ENCODE measurements at regions not wholly inside any gene's neighbourhood (a gene's known extent, or its start where the extent isn't known, plus 50 kb on each side); places are given as distances from the start of the nearest gene placed in this dataset.

- DNase-seq (ENCODE audit: low read depth in 4 of 4, low spot score in 3 of 4) = no peak
Observed at GRCh38 chr6:23089981-23090380, 520.6 kb downstream of the HDGFL1 start.

GRCh38 chr6:23091795-23092194, 522.4 kb downstream of the HDGFL1 start:
- no peak for DNase-seq (ENCODE audit: low read depth in 4 of 4, low spot score in 3 of 4)

GRCh38 chr6:23096876-23097275, 527.5 kb downstream of the HDGFL1 start:
- DNase-seq (ENCODE audit: low read depth in 4 of 4, low spot score in 3 of 4) = no peak

GRCh38 chr6:23097566-23097965, 528.2 kb downstream of the HDGFL1 start:
- DNase-seq (ENCODE audit: low read depth in 4 of 4, low spot score in 3 of 4) = no peak

GRCh38 chr6:23106951-23107350, 537.6 kb downstream of the HDGFL1 start:
- DNase-seq (ENCODE audit: low read depth in 4 of 4, low spot score in 3 of 4) = no peak

- DNase-seq (ENCODE audit: low read depth in 4 of 4, low spot score in 3 of 4) = no peak
Observed at GRCh38 chr6:23111984-23112383, 542.6 kb downstream of the HDGFL1 start.

- DNase-seq (ENCODE audit: low read depth in 4 of 4, low spot score in 3 of 4) = no peak
Observed at GRCh38 chr6:23114812-23115504, 545.6 kb downstream of the HDGFL1 start.

GRCh38 chr6:23137611-23138010, 568.2 kb downstream of the HDGFL1 start:
- peak in 1 of 4 donors; percentile 15 for DNase-seq (ENCODE audit: low read depth in 4 of 4, low spot score in 3 of 4)

- peak in 1 of 4 donors; percentile 12 for DNase-seq (ENCODE audit: low read depth in 4 of 4, low spot score in 3 of 4)
Observed at GRCh38 chr6:23140871-23141270, 571.5 kb downstream of the HDGFL1 start.

- DNase-seq (ENCODE audit: low read depth in 4 of 4, low spot score in 3 of 4) = no peak
Observed at GRCh38 chr6:23145781-23146180, 576.4 kb downstream of the HDGFL1 start.

GRCh38 chr6:23154159-23154558, 584.8 kb downstream of the HDGFL1 start:
- DNase-seq (ENCODE audit: low read depth in 4 of 4, low spot score in 3 of 4) = no peak

GRCh38 chr6:23170049-23170448, 600.7 kb downstream of the HDGFL1 start:
- no peak for DNase-seq (ENCODE audit: low read depth in 4 of 4, low spot score in 3 of 4)

- no peak for DNase-seq (ENCODE audit: low read depth in 4 of 4, low spot score in 3 of 4)
Observed at GRCh38 chr6:23173234-23173633, 603.9 kb downstream of the HDGFL1 start.

GRCh38 chr6:23174781-23175361, 605.5 kb downstream of the HDGFL1 start:
- no peak for DNase-seq (ENCODE audit: low read depth in 4 of 4, low spot score in 3 of 4)

GRCh38 chr6:23175391-23175790, 606.0 kb downstream of the HDGFL1 start:
- no peak for DNase-seq (ENCODE audit: low read depth in 4 of 4, low spot score in 3 of 4)

GRCh38 chr6:23176471-23176870, 607.1 kb downstream of the HDGFL1 start:
- no peak for DNase-seq (ENCODE audit: low read depth in 4 of 4, low spot score in 3 of 4)

- no peak for DNase-seq (ENCODE audit: low read depth in 4 of 4, low spot score in 3 of 4)
Observed at GRCh38 chr6:23176883-23177282, 607.5 kb downstream of the HDGFL1 start.

- no peak for DNase-seq (ENCODE audit: low read depth in 4 of 4, low spot score in 3 of 4)
Observed at GRCh38 chr6:23177806-23178205, 608.4 kb downstream of the HDGFL1 start.

- DNase-seq (ENCODE audit: low read depth in 4 of 4, low spot score in 3 of 4) = no peak
Observed at GRCh38 chr6:23179994-23180393, 610.6 kb downstream of the HDGFL1 start.

- no peak for DNase-seq (ENCODE audit: low read depth in 4 of 4, low spot score in 3 of 4)
Observed at GRCh38 chr6:23180504-23181293, 611.3 kb downstream of the HDGFL1 start.

GRCh38 chr6:23181356-23182110, 612.2 kb downstream of the HDGFL1 start:
- no peak for DNase-seq (ENCODE audit: low read depth in 4 of 4, low spot score in 3 of 4)
